Astrocyte of the spinal cord (primary cell): ENCODE measurements at regions not wholly inside any gene's neighbourhood (a gene's known extent, or its start where the extent isn't known, plus 50 kb on each side); places are given as distances from the start of the nearest gene placed in this dataset.

Source experiments
- DNase-seq: peaks from one replicate; pipeline ENCODE4 v3.0.0; 2011; ENCODE audit warnings: low read depth, low spot score
- H3K4me3 ChIP-seq: 2 replicates; pipeline ENCODE4 v1.5.1; 2011; ENCODE audit warnings: low read depth, mild to moderate bottlenecking, low read length, moderate library complexity
- CTCF ChIP-seq: IDR thresholded peaks from 2 replicates; pipeline ENCODE4 v1.5.1; 2012; ENCODE audit warnings: low read depth, mild to moderate bottlenecking, low read length, inconsistent platforms
- in situ Hi-C: cut with HindIII; loops from 2 replicates; pipeline ENCODE4 v1.10.0; 2017; ENCODE audit warnings: low sequenced_read_pairs

DNA sequence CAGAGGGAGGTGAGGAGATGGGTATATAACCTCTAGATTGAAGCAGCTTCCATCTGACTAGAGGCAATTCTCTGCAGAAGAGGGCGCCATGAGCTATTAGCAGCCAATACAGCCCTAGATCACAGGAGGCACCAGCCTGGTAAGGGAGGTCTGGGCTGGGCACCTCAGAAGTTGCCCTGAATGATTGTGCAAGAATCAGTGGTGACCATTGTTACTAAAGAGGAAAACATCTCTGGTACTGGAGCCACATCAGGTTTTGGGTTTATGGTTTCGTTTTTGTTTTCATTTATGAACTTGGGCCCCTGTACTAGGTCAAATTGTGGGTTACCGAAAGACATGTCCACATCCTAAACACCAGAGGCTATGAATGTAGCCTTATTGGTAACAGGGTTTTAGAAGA lies 342.0 kb downstream of the MLLT3 start:
- in situ Hi-C loops: no loop called here
- H3K4me3 ChIP-seq: no peak overlapping the region
- no peak for DNase-seq
- no peak for TF ChIP-seq CTCF

DNA sequence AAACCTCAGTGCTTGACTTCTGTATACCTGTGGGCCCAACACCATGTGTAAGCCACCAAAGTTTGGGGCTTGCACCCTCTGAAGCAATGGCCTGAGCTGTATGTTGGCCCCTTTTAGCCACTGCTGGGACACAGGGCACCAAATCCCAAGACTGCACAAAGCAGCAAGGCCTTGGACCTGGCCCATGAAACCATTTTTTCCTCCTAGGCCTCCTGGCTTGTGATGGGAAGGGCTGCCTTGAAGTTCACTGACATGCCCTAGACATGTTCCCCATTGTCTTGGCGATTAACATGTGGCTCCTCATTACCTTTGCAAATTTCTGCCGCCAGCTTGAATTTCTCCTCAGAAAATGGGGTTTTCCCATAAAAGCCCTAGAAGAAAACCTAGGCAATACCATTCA lies 345.5 kb downstream of the MLLT3 start:
- in situ Hi-C loops: no loop called here
- no peak for DNase-seq
- H3K4me3 ChIP-seq: no peak overlapping the region
- no peak for TF ChIP-seq CTCF

DNA sequence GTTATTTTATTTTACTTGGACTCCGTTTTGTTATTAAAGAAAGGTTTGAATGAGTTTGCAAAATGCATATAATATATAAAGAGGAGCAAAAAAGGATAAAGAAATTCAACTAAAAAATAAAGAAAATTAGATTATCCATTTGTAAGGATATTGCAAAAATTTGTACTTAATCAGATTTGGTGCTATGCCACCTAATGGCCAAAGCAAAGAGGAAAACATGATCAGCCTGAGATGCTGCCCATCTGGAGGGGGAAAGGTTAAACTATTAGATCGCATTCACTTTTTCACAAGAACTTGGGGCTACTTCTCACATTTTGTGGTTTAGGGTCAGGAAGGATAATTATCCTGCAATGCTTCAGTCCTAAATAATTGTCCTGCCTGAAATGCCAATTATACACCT lies 350.6 kb downstream of the MLLT3 start:
- in situ Hi-C loops: no loop called here
- no peak for TF ChIP-seq CTCF
- H3K4me3 ChIP-seq: no peak overlapping the region
- no peak for DNase-seq

- no peak for DNase-seq
- in situ Hi-C loops: no loop called here
- no peak overlapping the region for H3K4me3 ChIP-seq
These were observed 351.2 kb downstream of the MLLT3 start for GRCh38 chr9:20271096-20271495.

DNA sequence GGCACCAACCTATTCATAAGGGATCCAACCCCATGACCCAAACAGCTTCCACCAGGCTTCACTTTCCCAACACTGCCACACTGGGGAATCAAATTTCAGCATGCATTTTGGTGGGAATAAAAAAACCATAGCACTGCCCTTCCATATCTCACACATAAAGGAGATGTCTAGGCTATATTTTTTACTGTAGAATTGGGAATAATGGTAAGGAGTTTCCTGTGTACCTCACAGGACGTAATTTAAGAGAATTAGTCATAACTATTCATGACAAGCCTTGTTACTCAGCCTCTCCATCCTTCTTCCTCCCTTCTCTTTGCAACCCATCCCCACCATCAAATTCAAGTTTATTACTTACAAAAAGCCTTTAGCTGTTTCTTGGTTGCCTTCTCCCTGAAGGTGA lies 352.1 kb downstream of the MLLT3 start:
- no peak for DNase-seq
- no peak for TF ChIP-seq CTCF
- H3K4me3 ChIP-seq: no peak overlapping the region
- in situ Hi-C loops: no loop called here

More at GRCh38 chr9:20271096-20271495, 351.2 kb downstream of the MLLT3 start:
- no peak for TF ChIP-seq CTCF

DNA sequence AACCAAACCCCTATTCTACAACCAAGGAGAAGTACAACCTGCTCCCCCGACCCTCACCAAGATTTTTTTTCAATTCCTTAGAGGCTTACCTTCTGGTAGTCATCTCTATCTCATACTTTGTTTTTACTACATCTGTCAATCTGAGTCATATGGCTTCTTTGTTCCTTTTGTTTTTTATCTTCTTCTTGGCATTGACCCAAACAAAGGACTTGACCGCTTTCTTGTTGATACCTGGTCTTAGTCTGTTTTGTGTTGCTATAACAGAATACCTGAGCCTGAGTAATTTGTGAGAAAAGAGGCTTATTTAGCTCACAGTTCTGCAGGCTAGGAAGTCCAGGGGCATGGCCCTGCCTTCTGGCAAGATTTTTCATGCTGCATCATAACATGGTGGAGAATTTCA lies 352.7 kb downstream of the MLLT3 start:
- in situ Hi-C loops: no loop called here
- no peak for DNase-seq
- H3K4me3 ChIP-seq: no peak overlapping the region
- no peak for TF ChIP-seq CTCF

DNA sequence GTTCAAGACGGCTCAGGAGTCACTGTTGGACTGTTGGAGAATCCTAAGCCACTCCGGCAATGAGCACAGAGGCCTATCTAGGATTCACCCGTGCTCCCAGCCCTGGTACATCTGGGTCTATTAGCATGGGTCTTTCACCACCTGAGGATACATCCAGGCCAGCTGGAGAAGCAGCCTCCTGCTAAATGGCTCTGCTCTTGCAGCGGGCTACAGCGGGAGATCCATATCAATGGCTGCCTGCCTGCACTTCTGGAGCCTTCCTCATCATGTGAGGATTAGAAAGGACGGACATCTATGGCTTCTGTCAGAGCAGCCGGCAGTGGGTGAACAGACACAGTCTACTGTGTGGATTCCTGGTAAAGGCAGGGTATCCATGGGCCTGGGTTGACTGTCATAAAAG lies 357.4 kb downstream of the MLLT3 start:
- in situ Hi-C loops: no loop called here
- no peak overlapping the region for H3K4me3 ChIP-seq
- no peak for DNase-seq
- no peak for TF ChIP-seq CTCF
